ENCODE measurements at regions not wholly inside any gene's neighbourhood (a gene's known extent, or its start where the extent isn't known, plus 50 kb on each side); places are given as distances from the start of the nearest gene placed in this dataset.

- H3K9ac ChIP-seq (ENCODE audit: extremely low read depth, insufficient read length, low read length): no peak overlapping the region
- H3K9me3 ChIP-seq (ENCODE audit: control insufficient read depth, low read depth, low read length): no peaks in the 10 kb centered on the region
- no peak overlapping the region for H3K18ac ChIP-seq (ENCODE audit: insufficient read length, low read depth, low read length)
- no peak overlapping the region for H2BK15ac ChIP-seq (ENCODE audit: low read depth, low read length)
- no peaks in the 10 kb centered on the region; the same call in 1 of the 2 replicates for H3K27me3 Mint-ChIP-seq (ENCODE audit: low read depth)
- no peaks in the 10 kb centered on the region for H3K79me1 ChIP-seq (ENCODE audit: insufficient read depth, low read depth, low read length, poor library complexity, severe bottlenecking)
- peaks cover 17 to 19% of the 10 kb centered on the region in 2 experiments for H3K4me1 Mint-ChIP-seq
- H3K27ac ChIP-seq (ENCODE audit: insufficient read length, low read depth, low read length): no peak overlapping the region
- H3K79me2 ChIP-seq (ENCODE audit: insufficient read depth, low read length): no peaks in the 10 kb centered on the region
- no peak overlapping the region for H3T11ph ChIP-seq (ENCODE audit: low read length)
- peaks cover 2% of the 10 kb centered on the region; the same call in 1 of the 2 replicates for H3K4me1 ChIP-seq (ENCODE audit: insufficient read depth, low read length)
- no peak overlapping the region for H3K4me3 Mint-ChIP-seq
- DNase-seq: no peak
- H2AFZ ChIP-seq (ENCODE audit: low read length): no peak overlapping the region
- H3K4me2 ChIP-seq (ENCODE audit: insufficient read depth, insufficient read length, low read length): no peak overlapping the region
- H3K14ac ChIP-seq (ENCODE audit: insufficient read depth, low read length): no peak overlapping the region
- no peaks in the 10 kb centered on the region; a peak in 3 of 5 replicates for H3K9me3 Mint-ChIP-seq
- H3K23me2 ChIP-seq (ENCODE audit: insufficient read length, low read depth, low read length, poor library complexity, severe bottlenecking): no peaks in the 10 kb centered on the region
- H2AK5ac ChIP-seq (ENCODE audit: insufficient read length, low read length): no peak overlapping the region
- no peak overlapping the region for H4K8ac ChIP-seq (replicated peaks; ENCODE audit: insufficient read length, low read depth, low read length)
- no peak overlapping the region for H4K91ac ChIP-seq (ENCODE audit: insufficient read length, low read depth, low read length)
- no peak overlapping the region for H4K5ac ChIP-seq (ENCODE audit: insufficient read length, low read depth, low read length)
- no peaks in the 10 kb centered on the region for H3K27me3 ChIP-seq (ENCODE audit: insufficient read depth, low read length)
- WGBS (ENCODE audit: extremely low coverage, insufficient read length, low lambda C conversion rate): no CpG with 5 or more reads among the region's 2 CpGs
- H3K4ac ChIP-seq (ENCODE audit: low read depth, low read length): no peak overlapping the region
- no peak overlapping the region for H2BK5ac ChIP-seq (ENCODE audit: insufficient read length, low read length)
- no peak overlapping the region for H2BK20ac ChIP-seq (ENCODE audit: low read depth, low read length, poor library complexity, severe bottlenecking)
- H3K27ac Mint-ChIP-seq: no peak overlapping the region; a peak in 1 of 7 replicates
- TF ChIP-seq CTCF (conservative IDR thresholded peaks at IDR 0.05): no peak
- no peaks in the 10 kb centered on the region; a peak in 1 of 7 replicates for H3K36me3 Mint-ChIP-seq (ENCODE audit: insufficient read depth in 1 of 3, low read depth in 3 of 3)
- no peaks in the 10 kb centered on the region for H4K20me1 ChIP-seq (ENCODE audit: control insufficient read depth, insufficient read depth, insufficient read length)
- no peak overlapping the region for H2BK12ac ChIP-seq (ENCODE audit: insufficient read length, low read depth, low read length)
- no peak overlapping the region for H2BK120ac ChIP-seq (ENCODE audit: low read depth, low read length, poor library complexity, severe bottlenecking)
- H3K23ac ChIP-seq (ENCODE audit: insufficient read length, low read depth, low read length): no peak overlapping the region
- no peak overlapping the region for H3K56ac ChIP-seq (ENCODE audit: insufficient read length, low read depth, low read length)
These were observed 164.8 kb downstream of the QRSL1 start for GRCh38 chr6:106794129-106794528.

All from H9 (cell line).